ENCODE measurements at regions not wholly inside any gene's neighbourhood (a gene's known extent, or its start where the extent isn't known, plus 50 kb on each side); places are given as distances from the start of the nearest gene placed in this dataset.
"Not testable (repeated sequence)": the region's sequence is repeated elsewhere in the genome, so short reads cannot be mapped to it uniquely, and the experiment has no call there.

DNA sequence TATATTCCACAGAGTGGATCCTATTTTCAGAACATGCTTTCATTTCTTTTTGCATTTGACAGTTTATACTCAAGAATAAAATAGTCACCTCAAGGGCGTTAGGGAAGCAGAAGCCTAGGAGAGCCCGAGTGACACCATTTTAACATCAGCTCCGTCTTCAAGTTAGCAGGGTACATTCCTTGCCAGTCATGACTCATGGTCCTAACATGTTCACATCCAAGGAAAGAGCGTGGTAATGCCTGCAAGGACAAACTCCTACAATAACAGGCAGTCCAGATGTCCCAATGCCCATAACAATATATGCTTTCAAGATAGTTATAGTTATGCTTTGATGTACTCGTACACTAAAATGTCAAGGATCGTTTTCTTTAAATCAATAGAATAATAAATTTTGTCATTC lies 93.9 kb upstream of the FAM240B start:
- not testable (repeated sequence) for H3K9me3 ChIP-seq (ENCODE audit: control insufficient read depth in 1 of 2, low read length in 2 of 2)

DNA sequence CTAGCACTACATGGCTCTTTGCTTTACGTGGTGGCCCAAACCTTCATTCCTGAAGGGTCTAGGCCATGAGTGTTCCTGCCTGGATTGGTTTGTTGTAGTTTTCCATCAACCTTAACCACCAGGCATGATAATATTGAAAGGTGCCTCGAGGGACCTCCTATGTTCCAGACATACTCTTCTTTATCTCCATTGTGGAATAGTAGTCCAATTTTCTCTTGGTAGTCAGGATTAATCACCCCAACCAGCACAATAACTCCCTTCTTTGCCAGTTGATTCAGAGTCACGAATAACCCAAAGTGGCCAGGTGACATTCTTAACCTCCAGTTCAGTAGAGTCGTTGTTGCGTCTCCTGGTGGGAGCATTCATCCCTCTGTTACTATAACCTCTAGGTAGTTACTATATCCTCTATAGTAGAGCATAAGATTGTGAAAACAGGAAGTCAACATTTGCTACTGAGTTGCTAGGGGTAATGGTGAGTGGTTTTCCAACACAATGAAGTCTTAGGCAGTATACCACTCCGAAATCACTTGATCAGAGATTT lies 88.1 kb upstream of the FAM240B start:
- H3K27me3 ChIP-seq (ENCODE audit: insufficient read depth, low read length); H3K36me3 ChIP-seq (ENCODE audit: insufficient read depth, low read length); H3K9me3 Mint-ChIP-seq; H3K4me1 Mint-ChIP-seq; H3K9me3 ChIP-seq (ENCODE audit: control insufficient read depth in 1 of 2, low read length in 2 of 2); DNase-seq; POLR2A ChIA-PET (ENCODE audit: partially characterized antibody); H3K27ac Mint-ChIP-seq; H3K27ac ChIP-seq (ENCODE audit: low read depth, low read length); CTCF ChIA-PET (ENCODE audit: partially characterized antibody); H3K4me3 Mint-ChIP-seq; intact Hi-C loops (cut with micrococcal nuclease); H3K27me3 Mint-ChIP-seq; H3K36me3 Mint-ChIP-seq; H3K4me3 ChIP-seq (ENCODE audit: low read length in 2 of 2); H3K4me1 ChIP-seq (ENCODE audit: insufficient read depth, low read length): not testable (repeated sequence)

More for the DNA sequence above, 93.9 kb upstream of the FAM240B start:
- H3K27me3 ChIP-seq (ENCODE audit: insufficient read depth, low read length); intact Hi-C loops (cut with micrococcal nuclease); H3K4me1 ChIP-seq (ENCODE audit: insufficient read depth, low read length); H3K36me3 Mint-ChIP-seq; H3K36me3 ChIP-seq (ENCODE audit: insufficient read depth, low read length); POLR2A ChIA-PET (ENCODE audit: partially characterized antibody); H3K27ac ChIP-seq (ENCODE audit: low read depth, low read length); H3K4me3 Mint-ChIP-seq; DNase-seq; H3K9me3 Mint-ChIP-seq; H3K27me3 Mint-ChIP-seq; H3K4me1 Mint-ChIP-seq; CTCF ChIA-PET (ENCODE audit: partially characterized antibody); H3K27ac Mint-ChIP-seq; H3K4me3 ChIP-seq (ENCODE audit: low read length in 2 of 2): not testable (repeated sequence)

DNA sequence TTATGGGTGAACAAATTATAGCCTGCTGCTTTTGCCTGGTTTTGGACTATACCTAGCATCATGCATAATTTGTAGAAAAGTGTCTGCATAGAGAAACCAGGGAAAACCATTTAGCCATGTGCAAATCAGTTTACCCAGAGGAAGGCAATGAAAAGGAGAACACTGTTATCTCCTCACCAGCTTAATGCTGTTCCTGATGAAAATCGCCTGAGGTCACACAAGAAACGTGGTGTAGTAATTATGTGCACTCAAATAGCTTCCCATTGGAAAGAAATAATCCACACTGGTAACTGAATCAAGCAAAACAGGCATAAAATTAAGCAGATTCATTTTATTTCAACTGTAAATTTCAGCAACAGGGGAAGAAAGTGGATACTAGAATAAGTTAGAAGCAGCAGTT lies 51.7 kb upstream of the FAM240B start:
- Mint-ChIP-seq H3K4me1 (no peaks in the 10 kb centered on the region), H3K27me3 (peaks cover 0 to 2% of the 10 kb centered on the region in 2 donors), H3K27ac (no peak overlapping the region), H3K4me3 (no peak overlapping the region), H3K36me3 (no peaks in the 10 kb centered on the region), H3K9me3 (peaks cover 0 to 7% (median 3%) of the 10 kb centered on the region in 8 donors)
- H3K36me3 ChIP-seq (ENCODE audit: insufficient read depth, low read length): no peaks in the 10 kb centered on the region
- H3K27ac ChIP-seq (ENCODE audit: low read depth, low read length): no peak overlapping the region
- no peaks in the 10 kb centered on the region for H3K4me1 ChIP-seq (ENCODE audit: insufficient read depth, low read length)
- H3K4me3 ChIP-seq (ENCODE audit: low read length in 2 of 2): no peak overlapping the region
- no peaks in the 10 kb centered on the region for H3K27me3 ChIP-seq (ENCODE audit: insufficient read depth, low read length)
- no peaks in the 10 kb centered on the region for H3K9me3 ChIP-seq (ENCODE audit: control insufficient read depth in 1 of 2, low read length in 2 of 2)
- POLR2A ChIA-PET (ENCODE audit: partially characterized antibody): no interaction called here
- intact Hi-C loops (cut with micrococcal nuclease): no loop called here
- CTCF ChIA-PET (ENCODE audit: partially characterized antibody): no interaction called here
- DNase-seq: no peak

All from CD4-positive, alpha-beta memory T cell (primary cell).